IPS-18c (cell line): ENCODE measurements at regions not wholly inside any gene's neighbourhood (a gene's known extent, or its start where the extent isn't known, plus 50 kb on each side); places are given as distances from the start of the nearest gene placed in this dataset.

Experiments used
- H3K4me3 ChIP-seq: 2 replicates; pipeline ENCODE4 v1.7.0; 2013; ENCODE audit warnings: low read depth, mild to moderate bottlenecking, low read length, moderate library complexity; ENCODE audit not compliant: insufficient read depth
- H3K9me3 ChIP-seq: one replicate; pipeline ENCODE4 v1.6.1; 2013; ENCODE audit warnings: mild to moderate bottlenecking, low read length, moderate library complexity; ENCODE audit not compliant: control insufficient read depth, insufficient read depth

DNA sequence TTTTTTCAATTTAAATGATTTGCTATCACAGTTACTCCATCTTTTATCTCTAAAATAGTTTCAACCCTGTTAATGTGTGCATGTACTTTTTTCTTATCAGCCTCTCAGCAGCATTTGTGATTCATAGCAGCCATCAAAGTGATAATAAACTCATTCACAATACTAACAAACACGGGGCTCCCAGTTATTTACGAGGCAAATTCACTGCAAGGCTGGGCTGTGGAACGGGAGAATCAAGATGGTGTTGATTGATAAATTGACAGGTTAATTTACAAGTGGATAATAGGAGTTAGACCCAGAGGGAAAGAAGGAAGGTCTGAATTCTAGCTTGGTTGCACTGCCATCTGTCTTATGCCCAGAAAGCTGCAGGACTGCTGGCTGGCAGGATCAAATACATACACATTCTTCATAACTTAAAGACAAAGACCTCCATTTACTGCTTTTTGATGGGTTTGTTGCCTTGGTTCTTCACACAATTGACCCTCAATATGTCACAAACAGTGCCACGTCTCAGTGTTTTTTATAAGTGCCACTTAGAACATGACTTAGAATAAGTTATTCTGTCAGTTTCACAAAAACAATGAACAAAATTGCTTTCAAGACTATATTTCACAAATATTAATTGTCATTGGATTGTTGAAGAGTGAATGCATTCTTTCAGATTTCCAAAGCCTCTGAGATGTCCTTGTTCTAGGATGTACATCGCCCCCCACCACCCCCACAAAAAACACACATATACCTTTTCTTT is 562.8 kb downstream of the NR2F2 start:
- H3K9me3 ChIP-seq, result no peaks in the 10 kb centered on the region
- no peak overlapping the region for H3K4me3 ChIP-seq

DNA sequence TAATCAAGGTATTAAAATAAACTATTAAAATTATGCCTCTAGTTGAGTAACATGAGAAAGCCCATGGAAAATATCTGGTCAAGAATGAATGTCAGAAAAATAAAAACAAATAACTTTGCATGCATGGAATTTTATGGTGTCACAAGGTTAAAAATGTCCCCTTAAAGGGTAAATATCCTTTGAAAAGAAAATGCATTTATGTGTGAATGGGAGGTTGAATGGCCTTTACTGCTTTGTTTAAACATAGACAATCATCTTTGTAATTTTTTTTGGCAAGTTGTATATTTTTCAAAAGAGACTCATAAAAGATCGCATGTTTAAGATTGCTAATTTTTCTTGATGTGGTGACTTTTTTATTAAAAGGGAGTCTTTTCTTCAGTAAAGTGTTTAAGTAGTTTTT is 564.2 kb downstream of the NR2F2 start:
- Histone ChIP-seq H3K9me3 (no peaks in the 10 kb centered on the region), H3K4me3 (no peak overlapping the region)

DNA sequence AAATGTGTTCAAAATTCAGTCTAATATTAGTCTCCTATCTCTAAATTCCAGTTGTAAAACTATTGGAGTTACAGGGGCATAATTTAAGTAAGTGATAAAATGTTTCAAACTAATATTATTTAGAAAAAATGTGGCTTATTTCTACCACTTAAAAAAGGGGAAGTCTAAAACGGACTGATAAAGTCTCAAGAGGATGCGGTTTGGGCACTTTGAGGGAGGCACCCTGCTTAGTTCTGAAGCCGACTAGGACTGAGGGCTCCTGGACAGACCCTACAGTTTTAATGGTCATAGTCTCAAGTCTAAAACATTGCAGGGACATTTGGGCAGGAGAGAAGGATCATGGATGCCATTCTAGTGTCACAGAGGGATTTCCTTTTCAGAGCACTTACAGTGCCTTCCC is 566.3 kb downstream of the NR2F2 start:
- H3K4me3 ChIP-seq, result no peak overlapping the region
- H3K9me3 ChIP-seq, result no peaks in the 10 kb centered on the region

DNA sequence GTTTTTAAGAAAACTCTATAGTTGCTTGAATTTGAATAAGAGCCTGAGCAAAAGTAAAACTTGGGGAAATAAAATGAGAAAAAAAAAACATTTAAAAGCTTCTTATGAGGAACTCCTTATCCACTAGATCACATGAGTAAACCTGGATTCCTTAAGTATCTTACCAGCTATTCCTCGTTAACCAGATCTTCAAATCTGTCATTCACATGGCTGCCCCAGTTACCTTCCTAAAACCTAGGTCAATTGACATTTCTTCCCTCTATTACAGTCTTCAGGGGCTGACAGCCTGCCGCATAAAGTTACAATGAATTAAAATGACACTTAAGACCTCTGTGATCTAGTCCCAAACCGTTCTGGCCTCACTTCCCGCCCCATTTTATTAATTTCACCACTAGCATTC is 583.6 kb downstream of the NR2F2 start:
- Histone ChIP-seq H3K4me3 (no peak overlapping the region), H3K9me3 (no peaks in the 10 kb centered on the region)

DNA sequence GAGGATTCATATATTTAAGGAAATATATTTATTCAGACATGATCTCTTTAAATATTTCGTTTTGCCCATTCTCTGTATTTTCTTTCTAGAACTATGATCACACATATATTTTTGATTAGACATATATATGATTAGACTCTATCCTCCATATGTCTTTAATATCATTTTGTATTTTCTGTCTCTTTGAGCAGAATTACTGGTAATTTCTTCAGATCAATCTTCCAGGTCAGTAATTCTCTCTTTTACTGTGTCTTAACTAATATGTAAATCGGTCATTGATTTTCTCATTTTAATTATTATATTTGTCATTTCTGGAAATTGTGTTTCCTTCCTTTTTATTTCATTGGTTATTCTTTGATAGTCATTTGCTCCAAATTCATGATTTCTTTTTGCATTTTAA is 586.2 kb downstream of the NR2F2 start:
- no peaks in the 10 kb centered on the region for H3K9me3 ChIP-seq

DNA sequence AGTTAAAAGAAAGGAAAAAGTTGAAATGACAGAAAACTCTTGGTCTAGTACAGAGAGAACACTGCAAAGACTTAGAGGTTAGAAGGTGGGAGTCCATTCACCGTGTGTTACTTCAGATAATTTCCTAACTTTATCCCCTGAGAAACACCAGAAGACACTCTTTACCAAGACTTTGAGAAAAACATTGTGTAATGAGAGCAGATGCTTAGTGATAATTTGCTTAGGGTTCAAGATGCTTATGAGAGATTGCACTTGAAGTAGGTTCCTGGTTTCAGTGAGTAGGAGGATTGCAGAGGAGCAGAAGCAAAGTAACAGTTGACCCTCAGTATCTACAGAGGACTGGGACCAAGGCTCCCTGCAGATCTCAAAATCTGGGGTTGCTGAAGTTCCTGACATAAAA is 594.1 kb downstream of the NR2F2 start:
- H3K4me3 ChIP-seq, result no peak overlapping the region
- H3K9me3 ChIP-seq, result no peaks in the 10 kb centered on the region

More for the DNA sequence above, 586.2 kb downstream of the NR2F2 start:
- H3K4me3 ChIP-seq, result no peak overlapping the region

DNA sequence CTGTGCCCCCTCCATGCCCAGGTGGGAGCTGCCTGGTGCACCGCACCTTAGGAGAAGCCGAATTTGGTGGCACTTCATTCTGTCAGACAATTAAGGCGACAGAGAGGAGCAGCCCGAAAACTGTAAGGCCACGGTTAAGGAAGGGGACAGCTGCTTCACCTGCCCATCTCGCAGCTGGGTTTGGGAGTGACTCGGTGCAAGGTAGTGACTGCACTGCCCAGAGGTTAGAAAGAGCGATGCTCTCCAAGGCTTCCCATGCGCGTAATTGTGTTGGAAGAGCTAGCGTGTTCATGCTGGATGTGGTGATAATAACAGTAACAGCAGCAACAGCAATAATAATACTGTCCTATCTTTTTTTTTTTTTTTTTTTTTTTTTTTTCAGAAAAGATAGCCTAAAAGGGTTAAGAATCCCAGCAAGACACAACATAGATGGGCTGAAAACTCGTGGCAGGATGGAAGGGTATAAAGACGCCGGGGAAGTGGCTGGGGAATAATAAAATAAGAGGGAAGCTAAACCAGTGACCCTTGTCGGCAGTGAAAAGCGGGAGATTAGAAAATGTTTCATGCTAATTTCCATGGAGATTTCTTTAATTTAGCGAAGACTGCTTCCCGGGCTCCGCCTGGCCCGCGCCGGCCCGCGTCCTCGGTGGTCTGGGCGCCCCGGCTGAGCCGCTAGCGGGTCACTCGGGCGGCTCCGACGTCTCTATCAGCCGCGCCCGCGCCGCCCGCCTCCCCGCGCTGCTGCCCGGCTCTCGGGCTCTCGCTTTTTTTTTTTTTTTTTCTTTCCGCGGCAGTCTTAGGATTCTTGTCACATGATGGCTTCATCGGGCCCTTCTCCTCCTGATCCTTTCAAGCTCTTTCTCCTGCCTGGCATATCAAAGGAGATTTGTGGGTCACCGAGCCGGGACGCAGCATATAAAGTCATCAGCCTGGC is 617.1 kb downstream of the NR2F2 start:
- peak overlapping the region; percentile 38; the same call in 1 of the 2 replicates for H3K4me3 ChIP-seq

DNA sequence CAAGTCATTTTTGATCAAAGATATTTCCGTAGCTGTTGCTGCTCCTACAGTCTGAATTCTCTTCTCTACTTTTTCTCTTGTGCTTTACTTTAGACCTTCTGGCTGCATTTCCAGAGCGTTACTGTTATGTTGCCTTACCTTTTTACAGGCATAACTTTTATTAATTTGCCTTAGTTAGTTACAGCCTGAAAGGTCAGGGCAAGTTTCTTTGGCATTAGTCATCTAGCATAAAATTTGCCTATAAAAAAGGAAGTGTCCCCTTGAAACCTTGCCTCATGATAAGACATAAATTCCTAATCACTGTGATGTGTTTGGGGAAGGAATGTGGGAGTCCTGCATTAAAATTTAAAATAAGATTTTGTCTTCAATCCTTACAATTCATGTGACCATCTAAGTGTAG is 618.5 kb downstream of the NR2F2 start:
- H3K4me3 ChIP-seq, result no peak overlapping the region
- no peaks in the 10 kb centered on the region for H3K9me3 ChIP-seq

More for the DNA sequence above, 617.1 kb downstream of the NR2F2 start:
- no peaks in the 10 kb centered on the region for H3K9me3 ChIP-seq

DNA sequence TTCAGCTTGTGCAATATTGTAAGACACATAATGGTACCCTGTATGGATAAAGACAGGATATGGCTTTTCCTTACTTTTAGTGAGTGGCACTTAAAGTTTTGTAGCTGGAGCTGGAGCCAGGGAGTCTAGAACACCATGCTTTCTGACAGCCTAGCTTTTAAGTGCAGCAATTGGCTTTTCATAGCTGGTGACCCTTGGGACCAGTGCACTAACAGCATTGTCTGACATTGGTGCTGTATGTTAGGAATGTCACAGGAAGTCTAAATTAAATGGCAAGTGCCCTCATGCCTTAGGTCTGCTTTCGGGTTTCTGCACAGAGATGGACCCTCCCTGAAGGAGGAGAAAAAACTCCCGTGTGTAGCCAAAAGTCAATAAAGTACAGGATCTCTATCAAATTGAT is 628.2 kb downstream of the NR2F2 start:
- no peaks in the 10 kb centered on the region for H3K9me3 ChIP-seq
- H3K4me3 ChIP-seq, result no peak overlapping the region

DNA sequence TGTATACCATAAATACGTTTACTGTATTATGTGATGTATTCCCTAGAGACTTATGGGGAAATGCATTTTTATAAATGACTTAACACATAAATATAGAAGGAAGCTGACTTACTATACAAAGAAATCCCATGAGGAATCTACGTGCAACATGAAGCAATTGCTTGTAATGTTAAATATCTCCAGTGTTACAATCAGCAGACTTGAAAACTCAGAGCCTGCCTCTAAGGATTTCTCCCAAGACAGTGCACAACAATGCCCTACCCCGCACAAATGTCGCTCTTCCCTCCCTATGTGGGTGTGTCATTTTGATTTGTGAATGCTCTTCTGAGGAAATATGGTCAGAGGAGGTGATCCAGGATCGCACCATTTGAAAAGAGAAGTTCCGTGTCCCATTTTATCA is 629.0 kb downstream of the NR2F2 start:
- H3K9me3 ChIP-seq, result no peaks in the 10 kb centered on the region
- no peak overlapping the region for H3K4me3 ChIP-seq

DNA sequence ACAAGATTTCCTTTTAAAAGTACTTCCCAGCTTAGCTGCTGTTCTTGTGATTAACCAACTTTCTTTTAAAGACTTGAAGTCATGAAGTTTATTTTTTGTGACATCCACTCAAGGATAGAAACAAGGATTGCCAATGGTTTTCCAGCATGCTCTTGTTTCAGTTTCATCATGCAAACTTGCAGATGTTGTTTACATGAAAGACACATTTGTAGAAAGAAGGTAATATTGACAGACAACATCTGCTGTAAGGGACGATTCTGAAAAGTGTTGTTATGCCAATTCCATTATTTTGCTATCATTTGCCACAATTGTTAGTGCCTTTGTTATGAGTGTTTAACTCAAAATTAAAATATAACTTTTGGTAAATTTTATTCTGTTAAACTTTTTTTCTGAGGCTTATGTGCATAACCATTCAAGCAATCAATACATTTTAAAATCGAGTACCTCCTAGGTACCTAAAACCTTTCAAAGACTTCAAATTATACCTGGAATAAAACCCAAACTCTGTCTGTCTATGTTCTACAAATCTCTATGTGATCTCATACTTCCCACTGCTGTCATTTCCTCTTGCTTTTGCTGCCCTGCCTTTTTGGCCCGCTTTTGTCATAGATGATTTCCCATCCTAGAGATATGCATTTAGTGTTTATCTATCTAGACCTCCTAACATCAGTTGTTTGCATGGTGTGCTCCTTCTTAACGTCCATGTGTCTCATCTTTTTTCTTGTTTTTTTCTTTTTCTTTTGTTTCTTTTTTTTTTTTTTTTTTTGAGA is 630.4 kb downstream of the NR2F2 start:
- Histone ChIP-seq H3K4me3 (no peak overlapping the region), H3K9me3 (no peaks in the 10 kb centered on the region)

DNA sequence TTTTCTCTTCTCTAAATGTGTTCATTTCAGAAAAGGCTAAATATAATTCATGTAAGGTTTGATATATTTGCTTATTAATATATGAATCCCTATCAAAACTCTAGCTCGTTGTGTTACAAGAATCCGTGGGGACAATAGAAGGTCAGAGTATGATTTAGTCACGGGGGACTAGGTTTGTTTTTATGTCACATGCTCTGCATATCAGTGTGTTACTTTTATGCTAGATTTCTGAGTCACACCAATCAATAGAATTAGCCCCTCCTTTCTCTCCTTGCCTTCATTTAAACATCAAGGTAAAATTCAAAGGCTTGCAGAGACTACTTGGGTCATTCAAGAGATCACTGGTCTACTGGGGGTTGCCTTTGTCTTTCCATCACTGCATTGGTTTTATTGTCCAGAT is 636.1 kb downstream of the NR2F2 start:
- Histone ChIP-seq H3K9me3 (no peaks in the 10 kb centered on the region), H3K4me3 (no peak overlapping the region)

DNA sequence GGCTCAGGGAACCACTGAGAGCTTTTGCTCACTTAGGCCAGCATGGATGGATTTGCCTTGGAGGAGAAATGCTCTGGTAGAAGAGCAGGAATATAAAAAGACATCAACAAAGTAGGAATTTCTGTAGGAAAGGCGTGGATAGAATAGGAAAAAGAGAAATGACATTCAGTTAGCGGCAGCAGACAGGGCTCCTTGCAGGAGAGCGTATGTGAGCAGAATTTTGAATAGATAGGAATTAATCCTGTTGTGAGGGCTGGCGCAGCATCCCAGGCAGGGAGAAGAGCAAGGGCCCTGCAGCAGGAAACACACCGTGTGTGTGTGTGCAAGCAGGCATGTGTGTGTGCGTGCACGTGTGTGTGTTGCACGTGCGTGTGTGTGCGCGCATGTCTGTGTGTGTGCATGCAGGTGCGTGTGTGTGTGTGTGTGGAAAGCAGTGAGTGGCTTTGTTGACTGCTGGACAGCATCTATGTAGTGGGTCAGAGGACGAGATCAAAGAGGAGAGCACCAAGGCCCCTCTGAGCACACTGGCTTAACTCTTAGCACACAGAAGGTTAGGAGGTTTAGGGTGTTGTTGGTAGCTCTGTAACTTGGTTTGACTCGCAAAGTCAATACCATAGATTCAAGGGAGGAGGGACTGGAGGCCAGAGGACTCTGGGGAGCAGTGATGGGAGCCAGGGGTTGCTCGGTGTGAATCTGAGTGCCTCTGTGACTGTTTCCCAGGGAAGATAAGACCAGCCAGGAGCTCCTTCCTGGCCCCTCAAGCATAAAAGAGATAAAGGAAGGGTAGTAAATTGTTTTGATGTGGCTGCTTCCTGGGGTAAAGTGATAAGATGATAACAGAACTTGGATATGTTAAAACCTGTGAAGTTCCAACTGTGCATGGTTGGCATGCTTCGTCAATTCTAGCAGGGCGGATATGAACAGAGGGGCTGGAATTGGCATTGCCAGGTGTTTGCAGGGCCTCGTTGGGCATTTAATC is 639.5 kb downstream of the NR2F2 start:
- H3K9me3 ChIP-seq, result no peaks in the 10 kb centered on the region
- no peak overlapping the region for H3K4me3 ChIP-seq

DNA sequence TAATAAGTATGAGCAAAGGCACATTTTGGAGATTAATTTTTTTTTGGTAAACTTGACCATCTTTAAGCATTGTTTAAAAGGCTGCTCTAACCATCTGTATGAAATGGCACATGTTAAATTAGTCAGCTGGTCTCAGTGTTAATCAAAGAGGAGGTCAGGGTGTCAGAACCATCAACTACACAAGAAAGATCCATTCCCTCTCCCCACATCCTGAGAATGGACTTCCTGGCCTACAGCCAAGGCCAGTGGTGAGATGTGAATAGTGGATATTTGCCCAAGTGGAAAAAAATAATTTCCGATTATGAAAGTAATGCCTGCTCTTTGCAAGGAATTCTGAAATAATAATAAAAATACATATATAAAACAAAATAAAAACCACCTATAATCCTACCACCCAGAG is 641.7 kb downstream of the NR2F2 start:
- no peaks in the 10 kb centered on the region for H3K9me3 ChIP-seq
- H3K4me3 ChIP-seq, result no peak overlapping the region

DNA sequence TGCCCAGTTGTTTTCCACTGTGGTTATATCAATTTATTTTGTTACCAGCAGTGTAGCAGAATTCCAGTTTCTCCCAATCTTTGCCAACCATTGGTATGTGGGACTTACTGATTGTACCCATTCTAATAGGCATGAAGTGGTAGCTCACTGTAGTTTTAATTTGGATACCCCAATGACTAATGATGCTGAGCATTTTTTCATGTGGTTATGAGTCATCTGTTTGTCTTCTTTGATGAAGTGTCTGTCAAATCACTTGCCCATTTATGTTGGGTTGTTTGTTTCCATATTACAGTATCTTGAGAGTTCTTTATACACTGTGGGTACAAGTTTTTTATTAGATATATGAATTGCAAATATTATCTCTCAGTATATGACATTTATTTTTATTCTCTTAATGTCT is 644.3 kb downstream of the NR2F2 start:
- no peak overlapping the region for H3K4me3 ChIP-seq
- no peaks in the 10 kb centered on the region for H3K9me3 ChIP-seq

DNA sequence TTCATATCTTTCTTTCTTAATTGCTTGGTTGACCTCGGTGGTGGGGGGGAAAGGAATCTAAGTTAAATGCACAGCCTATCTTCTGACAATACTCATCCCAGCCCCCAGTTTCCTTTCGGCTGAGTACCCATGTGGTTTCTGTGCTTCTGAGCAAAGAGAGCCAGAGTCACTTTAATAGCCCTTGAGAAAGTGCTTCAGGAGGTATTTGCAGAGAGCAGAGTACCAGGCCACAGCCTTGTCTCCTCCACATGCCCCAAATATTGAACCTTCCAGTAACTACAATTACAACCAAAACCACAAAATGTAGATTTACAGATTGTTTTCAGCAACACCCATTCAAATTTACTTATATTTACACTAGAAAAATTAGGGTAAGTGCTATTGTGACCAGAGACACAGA is 647.4 kb downstream of the NR2F2 start:
- Histone ChIP-seq H3K4me3 (no peak overlapping the region), H3K9me3 (no peaks in the 10 kb centered on the region)
